HepG2 (cell line): ENCODE measurements at regions not wholly inside any gene's neighbourhood (a gene's known extent, or its start where the extent isn't known, plus 50 kb on each side); places are given as distances from the start of the nearest gene placed in this dataset.
"Not testable (repeated sequence)": the region's sequence is repeated elsewhere in the genome, so short reads cannot be mapped to it uniquely, and the experiment has no call there.

Experiments used
- ATAC-seq: fragments of 200-7000 bp; cut with Tn5 transposase; 3 replicates; pipeline ENCODE4 v1.9.1; 2020; ENCODE audit warnings: mild to moderate bottlenecking, moderate library complexity
- BruUV-seq: library from RNA; stranded (reverse); fragments of 400-500 nt; replicated peaks from 2 replicates; lab custom pipeline; 2021; lab: Mats Ljungman, UMichigan
- CTCF ChIA-PET: fragments of 300-600 bp; formaldehyde crosslinking; extraction: SDS; loops from one replicate; lab custom pipeline; 2021; ENCODE audit warnings: low total read pairs, inconsistent platforms, low intra/inter-chr PET ratio; lab: Yijun Ruan, JAX
- POLR2A ChIA-PET: fragments of 350-600 bp; sonication (Branson Sonifier 250); formaldehyde crosslinking; loops from one replicate; lab custom pipeline; 2020; ENCODE audit warnings: antibody characterized with exemption, inconsistent platforms; lab: Yijun Ruan, JAX
- DNase-seq: peaks from one replicate; pipeline ENCODE4 v3.0.0-alpha.2; 2015; ENCODE audit warnings: low spot score
- FAIRE-seq: peaks from 3 replicates; lab custom pipeline; 2011; peaks lifted over from hg19 to GRCh38; lab: Jason Lieb, UNC
- H2AFZ ChIP-seq: one replicate; pipeline ENCODE4 v1.6.1; 2011; ENCODE audit warnings: low read length, inconsistent platforms
- H3K27ac ChIP-seq: fragments of 300-600 bp; 3 replicates; pipeline ENCODE4 v1.8.0; 2011; ENCODE audit warnings: mixed run types, mild to moderate bottlenecking, mixed read lengths, low read length, inconsistent platforms; ENCODE audit not compliant: insufficient read depth; ENCODE audit errors: extremely low read length
- H3K27me3 ChIP-seq, 2 experiments: fragments of 200-600 bp in 1 of 2; 2 replicates in 1 of 2; 3 replicates in 1 of 2; pipeline versions ENCODE4 v1.6.0 to v1.8.0; 2011; ENCODE audit warnings: low read length in 2 of 2, mild to moderate bottlenecking in 2 of 2, moderate library complexity in 2 of 2, inconsistent platforms in 1 of 2; ENCODE audit not compliant: insufficient read depth in 2 of 2, control insufficient read depth in 1 of 2
- H3K36me3 ChIP-seq, 2 experiments: fragments of 200-600 bp in 1 of 2; replicated peaks in 1 of 2; 2 replicates in 1 of 2; 3 replicates in 1 of 2; pipeline versions ENCODE4 v1.5.1 to v1.8.0; 2011; ENCODE audit warnings: low read length in 2 of 2, inconsistent platforms in 1 of 2; ENCODE audit not compliant: insufficient read depth in 2 of 2, control insufficient read depth in 1 of 2
- H3K4me1 ChIP-seq: 2 replicates; pipeline ENCODE4 v1.5.1; 2012; ENCODE audit warnings: low read length, inconsistent platforms; ENCODE audit not compliant: insufficient read depth
- H3K4me2 ChIP-seq: 2 replicates; pipeline ENCODE4 v1.6.0; 2011; ENCODE audit warnings: low read depth, low read length, inconsistent platforms
- H3K4me3 ChIP-seq, 3 experiments: fragments of 200-600 bp in 1 of 3; sonication (generic), shearing (Covaris generic) in 1 of 3; replicated peaks in 1 of 3; 2 replicates each; pipeline ENCODE4 v1.5.1; 2011 to 2016; ENCODE audit warnings: low read length in 3 of 3, inconsistent platforms in 2 of 3, low read depth in 2 of 3, mild to moderate bottlenecking in 2 of 3, control low read depth in 1 of 3, mixed read lengths in 1 of 3; ENCODE audit not compliant: insufficient read depth in 1 of 3
- H3K79me2 ChIP-seq: one replicate; pipeline ENCODE4 v1.6.1; 2011; ENCODE audit warnings: low read length, inconsistent platforms; ENCODE audit not compliant: insufficient read depth
- H3K9ac ChIP-seq: 2 replicates; pipeline ENCODE4 v1.6.0; 2011; ENCODE audit warnings: mild to moderate bottlenecking, low read depth, low read length, inconsistent platforms; ENCODE audit not compliant: insufficient read depth
- H3K9me3 ChIP-seq: 2 replicates; pipeline ENCODE4 v1.5.1; 2012; ENCODE audit warnings: mild to moderate bottlenecking, low read length
- H4K20me1 ChIP-seq: 2 replicates; pipeline ENCODE4 v1.6.0; 2011; ENCODE audit warnings: inconsistent platforms, mild to moderate bottlenecking, low read length, moderate library complexity; ENCODE audit not compliant: insufficient read depth
- EED ChIP-seq: sonication (generic); formaldehyde crosslinking; IDR thresholded peaks from 2 replicates; pipeline ENCODE4 v1.5.0; 2020; ENCODE audit warnings: mild to moderate bottlenecking, missing genetic modification reagents
- HNRNPK ChIP-seq: fragments of 200-400 bp; formaldehyde crosslinking; IDR thresholded peaks from 2 replicates; pipeline ENCODE4 v1.6.1; 2018; ENCODE audit warnings: low read length, low read depth, moderate library complexity, mild to moderate bottlenecking; ENCODE audit not compliant: poor library complexity, severe bottlenecking
- NCOA1 ChIP-seq: sonication (generic); formaldehyde crosslinking; IDR thresholded peaks from 2 replicates; pipeline ENCODE4 v1.9.0; 2021; ENCODE audit warnings: missing genetic modification reagents
- NCOA5 ChIP-seq: sonication (generic); formaldehyde crosslinking; IDR thresholded peaks from 2 replicates; pipeline ENCODE4 v1.4.0; 2020; ENCODE audit warnings: missing genetic modification reagents
- THRA ChIP-seq: sonication (generic); formaldehyde crosslinking; IDR thresholded peaks from 2 replicates; pipeline ENCODE4 v1.4.0; 2020; ENCODE audit warnings: missing genetic modification reagents, borderline replicate concordance
- ZNF280B ChIP-seq: sonication (generic); formaldehyde crosslinking; IDR thresholded peaks from 2 replicates; pipeline ENCODE4 v1.5.0; 2020; ENCODE audit warnings: missing genetic modification reagents, mild to moderate bottlenecking, borderline replicate concordance
- ZNF616 ChIP-seq: sonication (generic); formaldehyde crosslinking; IDR thresholded peaks from 2 replicates; pipeline ENCODE4 v1.5.0; 2020; ENCODE audit warnings: low read depth, mild to moderate bottlenecking, missing genetic modification reagents
- WGBS: methylation state at CpG from one replicate; pipeline ENCODE4 v1.1.6; 2017; ENCODE audit warnings: low lambda C conversion rate; 5-methylcytosine and 5-hydroxymethylcytosine counted together
- in situ Hi-C: cut with HindIII; loops from 2 replicates; pipeline ENCODE4 v1.10.0; 2017; ENCODE audit warnings: low pct_unique_long_range_greater_than_20kb; ENCODE audit not compliant: extremely low pct_ligation_motif_present
- intact Hi-C: fragments of 100-400 bp; cut with micrococcal nuclease; formaldehyde crosslinking; loops from one replicate; pipeline ENCODE4 v1.10.0; 2022; ENCODE audit not compliant: unreplicated experiment

GRCh38 chr18:10169814-10170213, 256.0 kb downstream of the VAPA start:
- Histone ChIP-seq H3K9me3 (no peaks in the 10 kb centered on the region), H2AFZ (no peak overlapping the region), H3K4me1 (no peaks in the 10 kb centered on the region), H3K4me2 (no peak overlapping the region), H3K27ac (no peak overlapping the region), H3K4me3 (no peak overlapping the region), H3K27me3 (peaks cover 0 to 5% of the 10 kb centered on the region in 2 experiments; a peak in 3 of 5 replicates), H4K20me1 (no peaks in the 10 kb centered on the region), H3K36me3 (no peaks in the 10 kb centered on the region), H3K9ac (no peak overlapping the region), H3K79me2 (no peaks in the 10 kb centered on the region)
- TF ChIP-seq ZNF280B (CRISPR knock-in tag), result no peak
- no peak for TF ChIP-seq THRA (CRISPR knock-in tag)
- TF ChIP-seq NCOA1 (CRISPR knock-in tag), result no peak
- TF ChIP-seq HNRNPK, result no peak
- TF ChIP-seq EED, result no peak
- CTCF ChIA-PET, result no interaction called here
- POLR2A ChIA-PET, result no interaction called here
- intact Hi-C loops, result loop anchor here (5.0 kb wide), 1 partner anchor 123 kb away; no protein-coding TSS in a partner anchor
- ATAC-seq (no peak), FAIRE-seq (no peak), DNase-seq (no peak)
- 50% methylated on average over 2 of the region's 2 CpGs for WGBS
- in situ Hi-C loops, result no loop called here
- no TSS peak for BruUV-seq

GRCh38 chr18:10170375-10170774, 256.6 kb downstream of the VAPA start:
- ChIA-PET CTCF (no interaction called here), POLR2A (no interaction called here)
- no peaks in the 10 kb centered on the region for H4K20me1 ChIP-seq
- no peak for ATAC-seq
- no peaks in the 10 kb centered on the region for H3K4me1 ChIP-seq
- H3K4me3 ChIP-seq, result no peak overlapping the region
- no peak for FAIRE-seq
- no peaks in the 10 kb centered on the region for H3K79me2 ChIP-seq
- no peak overlapping the region for H3K4me2 ChIP-seq
- no peak for DNase-seq
- H3K36me3 ChIP-seq, result no peaks in the 10 kb centered on the region
- H3K9ac ChIP-seq, result no peak overlapping the region
- in situ Hi-C loops, result no loop called here
- no peak overlapping the region for H3K27ac ChIP-seq
- intact Hi-C loops, result loop anchor here (5.0 kb wide), 1 partner anchor 123 kb away; no protein-coding TSS in a partner anchor
- WGBS, result 59% methylated on average over 5 of the region's 5 CpGs
- H3K9me3 ChIP-seq, result no peaks in the 10 kb centered on the region
- peaks cover 0 to 2% of the 10 kb centered on the region in 2 experiments; a peak in 3 of 5 replicates for H3K27me3 ChIP-seq
- TF ChIP-seq NCOA5 (CRISPR knock-in tag) (no peak), ZNF616 (no peak)
- H2AFZ ChIP-seq, result no peak overlapping the region
- no TSS peak for BruUV-seq

GRCh38 chr18:10175333-10175732, 261.5 kb downstream of the VAPA start:
- intact Hi-C loops, POLR2A ChIA-PET, H3K4me1 ChIP-seq, BruUV-seq, H3K27me3 ChIP-seq, H3K9ac ChIP-seq, ATAC-seq, in situ Hi-C loops, H3K36me3 ChIP-seq, H3K27ac ChIP-seq, H3K4me2 ChIP-seq, H4K20me1 ChIP-seq, CTCF ChIA-PET, DNase-seq, H3K9me3 ChIP-seq, H3K79me2 ChIP-seq, H3K4me3 ChIP-seq, H2AFZ ChIP-seq, FAIRE-seq: not testable (repeated sequence)
- WGBS, result 23% methylated on average over 2 of the region's 2 CpGs
